ENCODE measurements at regions not wholly inside any gene's neighbourhood (a gene's known extent, or its start where the extent isn't known, plus 50 kb on each side); places are given as distances from the start of the nearest gene placed in this dataset.

DNA sequence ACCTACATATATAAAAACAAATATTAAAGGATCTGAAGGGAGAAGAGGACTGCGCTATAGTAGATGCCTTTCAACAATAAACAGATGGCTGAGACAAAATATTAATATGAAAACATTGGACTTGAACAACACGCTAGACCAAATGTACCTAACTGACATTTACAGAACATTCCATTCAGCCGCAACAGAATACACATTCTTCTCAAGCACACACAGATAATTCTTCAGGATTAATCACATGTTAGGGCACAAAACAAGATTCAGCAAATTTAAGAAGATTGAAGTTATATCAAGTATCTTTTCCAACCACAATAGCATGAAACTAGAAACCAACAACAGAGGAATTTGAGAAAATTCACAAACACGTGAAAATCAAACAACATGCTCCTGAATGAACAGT lies 741.4 kb downstream of the ADGRL2 start:
- no peak for TF ChIP-seq CTCF (IDR thresholded peaks at IDR 0.05)
- no peak for TF ChIP-seq EZH2 (IDR thresholded peaks at IDR 0.05)
